Lung (tissue), 11 donors: ENCODE measurements at regions not wholly inside any gene's neighbourhood (a gene's known extent, or its start where the extent isn't known, plus 50 kb on each side); places are given as distances from the start of the nearest gene placed in this dataset.

Source experiments
- ATAC-seq: fragments of 200-7000 bp; cut with Tn5 transposase; one replicate; pipeline ENCODE4 v1.9.1; 2020; ENCODE audit warnings: moderate number of reproducible peaks; ENCODE audit not compliant: insufficient read depth, low FRiP score
- DNase-seq, 3 donors: peaks; one replicate each; pipeline ENCODE4 v3.0.0-alpha.2; 2013 to 2017
- H3K27ac ChIP-seq, 2 donors: one replicate each; pipeline ENCODE4 v1.5.1; 2013; ENCODE audit warnings: mild to moderate bottlenecking in 2 of 2, moderate library complexity in 2 of 2, control low read depth in 1 of 2, inconsistent platforms in 1 of 2, low read depth in 1 of 2, low read length in 1 of 2
- H3K27me3 ChIP-seq, 3 donors: one replicate each; pipeline ENCODE4 v1.5.1; 2013; ENCODE audit warnings: low read length in 2 of 3; ENCODE audit not compliant: control insufficient read depth in 3 of 3, insufficient read depth in 3 of 3
- H3K36me3 ChIP-seq, 4 donors: one replicate each; pipeline ENCODE4 v1.5.1; 2013; ENCODE audit warnings: low read length in 4 of 4, mild to moderate bottlenecking in 1 of 4, moderate library complexity in 1 of 4; ENCODE audit not compliant: control insufficient read depth in 4 of 4, insufficient read depth in 4 of 4
- H3K4me1 ChIP-seq, 5 donors: one replicate each; pipeline ENCODE4 v1.5.1; 2013; ENCODE audit warnings: low read length in 5 of 5, mild to moderate bottlenecking in 2 of 5, moderate library complexity in 1 of 5; ENCODE audit not compliant: control insufficient read depth in 5 of 5, insufficient read depth in 5 of 5
- H3K4me3 ChIP-seq: one replicate; pipeline ENCODE4 v1.5.1; 2013; ENCODE audit warnings: mild to moderate bottlenecking, control low read depth, moderate library complexity
- H3K9ac ChIP-seq, 2 donors: one replicate each; pipeline ENCODE4 v1.5.1; 2013; ENCODE audit warnings: low read length in 2 of 2, control low read depth in 1 of 2; ENCODE audit not compliant: insufficient read depth in 1 of 2
- H3K9me3 ChIP-seq, 4 donors: one replicate each; pipeline ENCODE4 v1.5.1; 2013; ENCODE audit warnings: low read length in 3 of 4, mild to moderate bottlenecking in 1 of 4, moderate library complexity in 1 of 4; ENCODE audit not compliant: control insufficient read depth in 4 of 4, insufficient read depth in 3 of 4
- CTCF ChIP-seq: IDR thresholded peaks from 2 replicates; pipeline ENCODE4 v1.5.1; 2012; ENCODE audit warnings: mild to moderate bottlenecking; ENCODE audit errors: control extremely low read depth, extremely low read depth
- WGBS, 2 donors: extraction: QIAGEN DNeasy Blood & Tissue Kit; methylation state at CpG; one replicate each; pipeline ENCODE4 v1.1.7; 2013; 5-methylcytosine and 5-hydroxymethylcytosine counted together
- donor health status: control.
- donor health status: control.
- donor health status: Bipolar disorder and iron deficiency.
- donor health status: healthy.
- donor health status: DM: yes; HTN: yes; CAD: no.

GRCh38 chr3:945738-946137 is 147.1 kb upstream of the CNTN6 start:
- H3K9ac ChIP-seq = no peak overlapping the region
- 70 to 80% methylated on average over 2 of the region's 2 CpGs for WGBS, 2 donors
- H3K27ac ChIP-seq = no peak overlapping the region
- H3K4me1 ChIP-seq = no peaks in the 10 kb centered on the region
- H3K9me3 ChIP-seq = no peaks in the 10 kb centered on the region
- DNase-seq = no peak
- no peak overlapping the region for H3K4me3 ChIP-seq
- no peak for TF ChIP-seq CTCF
- ATAC-seq = no peak
- no peaks in the 10 kb centered on the region for H3K27me3 ChIP-seq
- H3K36me3 ChIP-seq = no peaks in the 10 kb centered on the region

GRCh38 chr3:952906-953305 is 139.9 kb upstream of the CNTN6 start:
- ATAC-seq (no peak), DNase-seq (no peak)
- no peaks in the 10 kb centered on the region for H3K4me1 ChIP-seq
- no peaks in the 10 kb centered on the region for H3K36me3 ChIP-seq
- no peak overlapping the region for H3K27ac ChIP-seq
- no peaks in the 10 kb centered on the region for H3K27me3 ChIP-seq
- no peaks in the 10 kb centered on the region for H3K9me3 ChIP-seq
- H3K9ac ChIP-seq = no peak overlapping the region
- no peak overlapping the region for H3K4me3 ChIP-seq
- 85 to 95% methylated on average over 1 of the region's 1 CpG for WGBS, 2 donors
- TF ChIP-seq CTCF = no peak

GRCh38 chr3:963255-963654 is 129.6 kb upstream of the CNTN6 start:
- WGBS, 2 donors = 81 to 83% methylated on average over 2 of the region's 2 CpGs
- ATAC-seq (no peak), DNase-seq (no peak)
- no peaks in the 10 kb centered on the region for H3K4me1 ChIP-seq
- no peak overlapping the region for H3K9ac ChIP-seq
- no peaks in the 10 kb centered on the region for H3K27me3 ChIP-seq
- no peaks in the 10 kb centered on the region for H3K36me3 ChIP-seq
- H3K4me3 ChIP-seq = no peak overlapping the region
- TF ChIP-seq CTCF = no peak
- no peak overlapping the region for H3K27ac ChIP-seq
- no peaks in the 10 kb centered on the region for H3K9me3 ChIP-seq

GRCh38 chr3:963755-964154 is 129.1 kb upstream of the CNTN6 start:
- 83 to 92% methylated on average over 3 of the region's 3 CpGs for WGBS, 2 donors
- no peak for TF ChIP-seq CTCF
- Histone ChIP-seq H3K9ac (no peak overlapping the region), H3K4me1 (no peaks in the 10 kb centered on the region), H3K27me3 (no peaks in the 10 kb centered on the region), H3K27ac (no peak overlapping the region), H3K9me3 (no peaks in the 10 kb centered on the region), H3K4me3 (no peak overlapping the region), H3K36me3 (no peaks in the 10 kb centered on the region)
- ATAC-seq (no peak), DNase-seq (no peak)
